ENCODE measurements at regions not wholly inside any gene's neighbourhood (a gene's known extent, or its start where the extent isn't known, plus 50 kb on each side); places are given as distances from the start of the nearest gene placed in this dataset.

GRCh38 chr12:74725154-74725553 lies 187.5 kb downstream of the ATXN7L3B start:
- TF ChIP-seq CTCF (conservative IDR thresholded peaks at IDR 0.05; ENCODE audit: low read depth, low read length) = no peak
- no peak for TF ChIP-seq EZH2 (IDR thresholded peaks at IDR 0.05; ENCODE audit: borderline replicate concordance, low read depth, low read length, poor library complexity, severe bottlenecking)

All from A673 (cell line).